HG03159 (cell line): ENCODE measurements at regions not wholly inside any gene's neighbourhood (a gene's known extent, or its start where the extent isn't known, plus 50 kb on each side); places are given as distances from the start of the nearest gene placed in this dataset.
"Not testable (repeated sequence)": the region's sequence is repeated elsewhere in the genome, so short reads cannot be mapped to it uniquely, and the experiment has no call there.

Experiments used
- ATAC-seq: cut with Tn5 transposase; IDR thresholded peaks from one replicate; pipeline ENCODE4 v1.9.1; 2021; ENCODE audit warnings: mild to moderate bottlenecking, moderate library complexity; ENCODE audit not compliant: unreplicated experiment

GRCh38 chr5:166803058-166803457 is 1488.4 kb upstream of the WWC1 start:
- no peak for ATAC-seq

- ATAC-seq: not testable (repeated sequence)
Measured at GRCh38 chr5:166804223-166804622, 1487.2 kb upstream of the WWC1 start.

- ATAC-seq: not testable (repeated sequence)
Measured at GRCh38 chr5:166804693-166805092, 1486.8 kb upstream of the WWC1 start.

GRCh38 chr5:166810093-166810658 is 1481.3 kb upstream of the WWC1 start:
- not testable (repeated sequence) for ATAC-seq

- ATAC-seq: no peak
Measured at GRCh38 chr5:166810721-166811120, 1480.7 kb upstream of the WWC1 start.

GRCh38 chr5:166823360-166823759 is 1468.1 kb upstream of the WWC1 start:
- ATAC-seq: no peak

- ATAC-seq: no peak
Measured at GRCh38 chr5:166834246-166834645, 1457.2 kb upstream of the WWC1 start.

- no peak for ATAC-seq
Measured at GRCh38 chr5:166845044-166845443, 1446.4 kb upstream of the WWC1 start.

- no peak for ATAC-seq
Measured at GRCh38 chr5:166856791-166857190, 1434.7 kb upstream of the WWC1 start.

- ATAC-seq: no peak
Measured at GRCh38 chr5:166860426-166860825, 1431.0 kb upstream of the WWC1 start.

GRCh38 chr5:166862581-166862980 is 1428.9 kb upstream of the WWC1 start:
- no peak for ATAC-seq

- ATAC-seq: no peak
Measured at GRCh38 chr5:166865206-166865605, 1426.2 kb upstream of the WWC1 start.

GRCh38 chr5:166880456-166880855 is 1411.0 kb upstream of the WWC1 start:
- no peak for ATAC-seq

GRCh38 chr5:166881802-166882201 is 1409.6 kb upstream of the WWC1 start:
- ATAC-seq: no peak

GRCh38 chr5:166883016-166883415 is 1408.4 kb upstream of the WWC1 start:
- ATAC-seq: no peak

- ATAC-seq: no peak
Measured at GRCh38 chr5:166898166-166898565, 1393.3 kb upstream of the WWC1 start.

GRCh38 chr5:166899343-166899742 is 1392.1 kb upstream of the WWC1 start:
- ATAC-seq: no peak

GRCh38 chr5:166904571-166904970 is 1386.9 kb upstream of the WWC1 start:
- no peak for ATAC-seq

GRCh38 chr5:166906991-166907713 is 1384.3 kb upstream of the WWC1 start:
- ATAC-seq: no peak

GRCh38 chr5:166909040-166909439 is 1382.4 kb upstream of the WWC1 start:
- no peak for ATAC-seq

GRCh38 chr5:166909926-166910325 is 1381.5 kb upstream of the WWC1 start:
- ATAC-seq: no peak

- ATAC-seq: no peak
Measured at GRCh38 chr5:166910995-166911394, 1380.5 kb upstream of the WWC1 start.

GRCh38 chr5:166916021-166916420 is 1375.4 kb upstream of the WWC1 start:
- ATAC-seq: no peak
